Tibial nerve (tissue), 3 donors: ENCODE measurements at regions not wholly inside any gene's neighbourhood (a gene's known extent, or its start where the extent isn't known, plus 50 kb on each side); places are given as distances from the start of the nearest gene placed in this dataset.

Experiments
- EP300 ChIP-seq, 2 donors: sonication (generic); formaldehyde crosslinking; IDR thresholded peaks; one replicate each; pipeline ENCODE4 v1.6.1; 2017; ENCODE audit warnings: antibody characterized with exemption in 2 of 2, mild to moderate bottlenecking in 1 of 2
- POLR2A ChIP-seq, 2 donors: fragments of 450-650 bp; IDR thresholded peaks; one replicate each; pipeline ENCODE4 v1.6.1; 2017; ENCODE audit warnings: antibody characterized with exemption in 2 of 2, mild to moderate bottlenecking in 2 of 2, moderate library complexity in 2 of 2

DNA sequence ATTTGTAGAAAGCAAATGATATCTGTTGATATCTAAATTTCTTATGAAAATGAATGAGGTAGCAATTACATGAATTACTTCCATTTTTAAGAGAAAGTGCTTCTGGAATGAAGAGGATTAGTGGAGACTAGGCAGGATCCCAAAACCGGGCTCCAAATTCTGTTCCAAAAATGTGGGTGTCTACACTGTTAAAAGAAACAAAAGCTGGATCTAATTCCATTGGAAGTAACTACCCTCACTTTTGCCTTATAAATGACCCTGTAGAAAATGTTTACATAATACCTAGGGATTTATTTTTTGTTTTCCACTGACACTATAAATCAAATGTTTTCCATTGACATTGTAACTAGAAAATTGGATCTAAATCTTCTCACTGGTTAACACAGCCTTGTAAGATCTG lies 454.9 kb upstream of the JARID2 start:
- TF ChIP-seq EP300 (IDR thresholded peaks at IDR 0.05) (no peak), POLR2A (IDR thresholded peaks at IDR 0.05) (no peak)
